ENCODE measurements at regions not wholly inside any gene's neighbourhood (a gene's known extent, or its start where the extent isn't known, plus 50 kb on each side); places are given as distances from the start of the nearest gene placed in this dataset.
"Not testable (repeated sequence)": the region's sequence is repeated elsewhere in the genome, so short reads cannot be mapped to it uniquely, and the experiment has no call there.

- TF ChIP-seq CTCF (conservative IDR thresholded peaks at IDR 0.05; ENCODE audit: low read length); EZH2phosphoT487 (IDR thresholded peaks at IDR 0.05; ENCODE audit: borderline replicate concordance, low read depth, low read length): not testable (repeated sequence)
Observed at GRCh38 chr3:64435023-64435422, 209.8 kb upstream of the PRICKLE2 start.
